ENCODE measurements at regions not wholly inside any gene's neighbourhood (a gene's known extent, or its start where the extent isn't known, plus 50 kb on each side); places are given as distances from the start of the nearest gene placed in this dataset.

DNA sequence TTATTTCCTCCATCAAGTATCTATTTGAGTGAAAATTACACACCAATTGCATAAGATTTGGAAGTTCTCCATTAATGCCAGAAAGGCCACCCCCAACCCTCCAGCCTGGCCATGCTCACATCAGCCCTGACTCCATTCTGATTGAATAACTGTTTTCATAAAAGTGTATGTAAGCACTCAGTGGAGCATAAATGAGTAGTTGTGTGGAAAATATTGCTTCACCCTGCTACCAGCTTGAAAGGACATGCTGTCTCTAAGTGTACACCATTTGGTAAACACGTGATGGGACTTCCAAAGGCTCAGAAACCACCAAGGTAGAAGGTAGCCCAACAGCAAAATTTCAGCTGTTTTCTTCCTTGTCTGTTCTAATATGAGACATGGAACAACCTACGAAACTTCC lies 393.8 kb downstream of the ZNF385D start:
- no peak for DNase-seq

DNA sequence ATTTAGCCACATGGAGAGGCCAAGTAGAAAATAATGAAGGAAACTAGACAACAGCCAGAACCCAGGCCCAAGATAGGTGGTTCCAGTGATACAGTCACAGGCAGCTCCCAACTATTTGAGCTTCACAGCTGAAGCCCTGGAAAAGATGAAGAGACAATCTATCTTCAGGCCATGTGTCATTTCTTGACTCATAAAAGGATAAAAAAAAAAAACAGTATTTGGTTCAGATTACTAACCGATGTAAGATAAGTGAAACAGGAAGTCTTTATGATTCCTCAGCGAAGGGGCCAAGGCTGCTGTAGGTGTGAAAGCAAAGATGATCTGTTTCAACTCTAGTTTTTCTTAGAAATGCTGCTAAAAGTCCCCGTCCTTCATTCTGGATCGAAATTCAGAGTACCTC lies 394.6 kb downstream of the ZNF385D start:
- DNase-seq = no peak

DNA sequence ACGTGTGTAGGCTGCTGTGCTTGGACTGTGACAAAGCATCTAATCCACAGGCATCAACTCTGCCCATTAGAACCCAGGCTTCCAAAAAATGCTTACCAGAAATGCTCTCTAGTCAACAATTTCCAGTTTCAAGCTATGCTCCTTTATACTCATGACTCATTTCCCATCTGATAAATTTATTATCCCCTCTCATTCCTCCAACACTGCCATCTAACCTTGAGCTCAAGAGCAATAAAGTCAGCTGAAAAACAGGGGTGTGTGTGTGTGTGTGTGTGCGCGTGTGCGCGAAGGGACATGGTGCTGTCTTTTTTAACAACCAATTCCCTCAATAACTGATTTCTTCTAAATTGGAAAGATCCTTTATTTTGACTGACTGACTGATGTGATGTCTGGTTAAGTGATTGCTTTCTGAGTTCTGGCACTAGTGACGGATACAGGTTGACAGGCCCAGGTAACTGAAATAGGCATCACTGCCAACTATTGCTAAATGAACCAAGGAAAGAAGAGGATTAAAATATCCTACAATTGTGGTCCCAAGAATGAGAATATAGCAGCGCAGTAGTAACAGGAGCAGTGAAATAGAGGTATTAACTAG lies 405.5 kb downstream of the ZNF385D start:
- no peak for DNase-seq

DNA sequence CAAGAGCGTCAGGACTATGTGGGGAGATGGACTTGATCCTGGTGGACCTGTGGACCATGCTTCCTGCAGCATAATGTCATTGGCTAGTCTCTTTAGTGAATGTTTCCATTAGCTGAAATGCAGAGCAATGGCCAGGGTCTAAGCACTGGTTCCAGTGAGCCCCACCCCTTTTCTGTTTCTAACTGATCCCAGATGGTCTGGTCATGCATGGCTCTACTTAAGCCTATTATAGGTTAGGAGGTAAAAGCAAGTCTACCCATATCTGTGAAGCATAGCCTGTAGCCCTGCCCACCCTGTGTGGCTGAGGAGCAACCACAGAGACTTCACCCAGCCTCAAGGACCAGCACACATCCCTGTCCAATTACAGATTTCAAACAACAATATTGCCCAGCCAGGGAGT lies 419.2 kb downstream of the ZNF385D start:
- no peak for DNase-seq

DNA sequence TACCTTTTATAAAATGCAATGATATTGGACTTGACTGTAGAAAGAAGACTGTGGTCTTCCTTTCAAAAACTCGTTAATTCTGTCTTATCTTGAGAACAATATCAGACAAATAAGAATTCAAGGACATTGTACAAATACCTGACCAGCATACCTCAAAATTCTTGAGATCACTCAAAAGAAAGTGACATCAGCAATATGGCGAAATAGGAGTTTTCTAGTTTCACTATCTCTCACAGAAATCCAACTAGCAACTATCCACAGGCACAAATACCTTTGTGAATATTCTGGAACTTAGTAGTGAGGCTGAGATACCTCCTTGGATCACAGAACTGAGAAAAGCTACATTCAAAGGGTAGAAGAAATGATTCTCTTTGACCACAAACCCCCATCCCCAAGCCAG lies 419.7 kb downstream of the ZNF385D start:
- no peak for DNase-seq

DNA sequence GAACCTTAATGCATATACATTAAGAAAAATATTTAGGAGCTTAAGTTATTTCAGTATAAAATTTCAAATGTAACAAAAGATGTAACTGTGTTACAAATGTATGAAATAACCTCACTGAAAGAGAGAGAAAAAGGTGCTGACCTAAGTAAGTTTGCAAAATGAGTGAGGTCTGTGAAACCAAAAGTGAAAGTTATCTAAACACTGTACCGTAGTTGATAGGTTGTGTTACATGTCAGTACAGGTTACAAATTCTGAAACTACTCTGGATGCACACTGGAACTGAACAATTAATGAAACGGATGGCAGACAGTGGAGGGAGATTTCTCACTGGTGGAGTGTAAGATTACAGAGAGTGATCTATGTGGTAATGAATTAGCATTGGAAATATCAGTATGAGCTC lies 420.7 kb downstream of the ZNF385D start:
- no peak for DNase-seq

DNA sequence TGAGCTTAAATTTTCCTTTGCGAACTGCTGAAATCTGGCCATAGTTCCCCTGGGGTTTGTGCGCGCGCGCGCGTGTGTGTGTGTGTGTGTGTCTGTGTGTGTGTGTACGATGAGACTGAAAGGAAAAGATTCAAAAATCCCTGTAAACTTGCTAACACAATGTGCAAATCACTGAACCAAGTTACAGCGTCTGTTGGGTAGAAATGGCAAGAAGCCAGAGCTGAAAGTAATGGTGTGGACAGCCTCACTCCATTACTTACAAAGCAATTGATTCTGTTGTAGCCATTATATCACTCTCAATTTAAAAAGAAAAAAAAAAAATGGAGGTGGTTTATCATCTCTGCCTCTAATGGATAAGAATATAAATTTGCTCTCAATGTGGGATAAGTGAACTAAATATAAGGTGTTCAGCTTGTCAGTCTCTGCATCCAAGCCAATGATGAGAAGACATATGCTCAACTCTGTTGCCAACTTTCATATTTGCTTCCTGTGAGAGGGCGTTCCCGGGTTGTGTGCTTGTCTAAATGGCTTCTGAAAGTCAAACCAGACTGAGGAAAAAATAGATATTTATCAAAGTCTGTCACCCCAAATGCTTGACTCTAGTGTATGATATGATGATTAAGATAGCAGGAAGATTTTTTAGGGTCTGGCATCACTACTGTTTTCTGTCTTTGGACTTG lies 422.2 kb downstream of the ZNF385D start:
- peak; percentile 26 for DNase-seq

DNA sequence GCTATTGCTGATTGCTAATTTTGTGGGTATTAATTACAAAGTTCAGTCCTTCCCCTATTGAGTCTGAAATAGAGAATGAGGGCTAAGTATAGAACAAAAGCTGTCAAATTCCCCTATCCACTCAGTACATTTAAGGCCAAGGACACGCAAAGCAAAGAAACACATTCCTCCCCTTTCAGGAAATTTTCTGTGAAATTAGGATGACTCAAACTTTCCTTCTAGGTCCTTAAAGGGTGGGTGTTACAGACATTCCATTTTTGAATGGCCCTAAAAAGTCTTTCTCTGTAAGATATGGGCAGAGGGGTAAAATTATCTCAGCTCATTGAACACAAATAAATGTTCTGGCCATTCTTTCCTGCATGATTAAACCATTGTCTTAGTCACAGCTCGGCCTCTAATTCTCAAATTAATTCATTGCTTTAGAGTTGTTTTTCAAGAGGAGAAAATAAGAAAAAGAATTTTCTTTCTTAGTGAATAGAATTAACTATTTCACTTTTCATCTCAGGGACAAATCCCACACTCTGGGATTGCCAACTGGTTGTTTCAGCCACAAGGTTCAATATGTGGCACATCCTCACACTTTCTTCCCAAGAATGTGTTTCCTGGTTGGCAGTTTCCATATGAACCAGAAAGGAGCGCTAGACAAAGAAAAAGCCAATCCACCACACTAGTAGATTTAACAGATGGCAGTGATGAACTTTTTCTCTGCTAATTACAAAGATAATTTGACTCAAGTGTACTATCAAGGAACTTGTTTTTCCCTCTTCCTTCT lies 424.1 kb downstream of the ZNF385D start:
- no peak for DNase-seq

DNA sequence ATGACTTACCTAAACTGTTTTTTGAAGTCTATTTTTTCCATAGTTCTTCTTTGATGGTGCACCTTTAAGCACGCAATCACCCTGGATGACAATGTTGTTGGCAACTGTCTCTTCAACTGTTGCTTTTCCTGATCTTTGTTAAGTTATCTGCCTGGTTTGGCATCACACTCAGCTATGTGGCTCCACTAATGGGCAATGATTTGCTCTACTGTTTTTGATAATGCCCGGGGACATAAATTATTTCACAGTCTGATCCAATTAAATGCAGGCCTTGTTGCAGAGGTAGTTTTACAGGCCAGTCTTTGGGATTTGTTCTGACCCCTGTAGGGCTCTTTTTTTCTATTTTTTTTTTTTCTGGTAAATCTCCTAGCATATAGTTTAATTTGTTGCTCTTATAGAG lies 436.3 kb downstream of the ZNF385D start:
- no peak for DNase-seq

DNA sequence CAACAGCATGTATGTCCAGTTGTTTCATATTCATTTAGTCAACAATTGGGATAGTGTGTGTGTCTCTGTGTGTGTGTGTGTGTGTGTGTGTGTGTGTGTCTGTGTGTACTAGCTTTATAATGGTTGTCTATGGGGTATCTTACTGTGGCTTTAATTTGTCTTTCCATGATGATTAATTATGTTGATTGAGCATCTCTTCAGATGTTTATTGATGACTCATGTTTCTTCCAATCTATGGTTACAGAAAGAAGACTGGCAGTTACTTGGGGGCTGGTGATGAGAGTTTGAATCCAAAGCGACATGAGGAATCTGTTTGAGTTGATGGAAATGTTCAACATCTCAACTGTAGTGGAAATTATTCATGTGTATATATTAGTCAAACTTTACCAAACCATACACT lies 440.1 kb downstream of the ZNF385D start:
- no peak for DNase-seq

DNA sequence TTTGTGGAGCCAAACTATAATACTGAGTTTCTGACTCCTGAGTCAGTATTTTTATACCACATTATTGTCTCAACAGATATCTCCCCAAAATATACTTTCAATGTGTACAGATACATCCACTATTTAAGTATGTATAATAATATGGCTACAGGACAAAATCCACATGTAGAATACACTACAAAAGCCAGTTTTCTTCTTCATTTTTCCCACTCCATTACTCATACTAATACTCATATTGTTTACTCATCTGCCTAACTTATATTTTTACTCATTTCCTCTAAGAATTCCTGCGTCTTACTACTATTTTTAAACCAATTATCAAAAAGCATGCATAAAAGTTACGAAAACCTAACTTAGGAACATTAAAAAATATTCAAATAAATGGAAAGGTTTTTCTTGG lies 440.8 kb downstream of the ZNF385D start:
- DNase-seq = no peak

DNA sequence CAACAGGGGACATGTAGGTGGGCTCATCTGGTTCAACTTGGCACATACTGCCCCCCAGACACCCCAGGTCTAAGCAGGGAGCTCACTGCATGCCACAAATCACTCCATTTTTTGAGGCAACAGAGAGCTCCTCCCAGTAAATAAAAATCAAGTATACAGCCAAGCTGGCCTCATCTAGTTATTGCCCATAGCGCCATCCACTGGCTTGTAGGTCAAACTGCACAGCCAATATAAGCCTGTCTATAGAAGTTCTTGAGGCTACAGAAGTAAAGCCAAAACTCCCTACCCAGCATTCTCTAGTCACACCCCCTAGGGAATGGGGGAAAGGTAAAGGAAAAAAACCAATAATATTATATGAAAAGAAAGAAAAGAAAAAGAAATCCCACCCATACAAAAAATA lies 453.7 kb downstream of the ZNF385D start:
- no peak for DNase-seq

DNA sequence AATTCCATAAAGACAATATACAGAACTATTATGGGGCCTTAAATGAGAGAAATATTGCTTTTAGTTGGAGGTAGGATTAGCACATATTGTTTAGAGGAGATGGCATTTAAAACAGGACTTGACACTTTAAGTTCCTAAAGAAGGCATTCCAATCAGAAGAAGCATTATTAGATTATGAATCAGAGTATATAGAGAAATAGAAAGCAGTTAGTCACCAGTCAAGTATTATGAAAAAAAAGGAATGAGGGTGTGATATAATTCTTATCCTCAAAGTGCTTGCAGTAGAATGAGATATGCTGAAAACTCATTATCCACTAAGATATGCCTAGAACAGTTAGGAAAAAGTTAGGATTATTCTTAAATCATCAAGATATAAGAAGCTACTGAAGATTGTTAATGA lies 456.2 kb downstream of the ZNF385D start:
- no peak for DNase-seq

DNA sequence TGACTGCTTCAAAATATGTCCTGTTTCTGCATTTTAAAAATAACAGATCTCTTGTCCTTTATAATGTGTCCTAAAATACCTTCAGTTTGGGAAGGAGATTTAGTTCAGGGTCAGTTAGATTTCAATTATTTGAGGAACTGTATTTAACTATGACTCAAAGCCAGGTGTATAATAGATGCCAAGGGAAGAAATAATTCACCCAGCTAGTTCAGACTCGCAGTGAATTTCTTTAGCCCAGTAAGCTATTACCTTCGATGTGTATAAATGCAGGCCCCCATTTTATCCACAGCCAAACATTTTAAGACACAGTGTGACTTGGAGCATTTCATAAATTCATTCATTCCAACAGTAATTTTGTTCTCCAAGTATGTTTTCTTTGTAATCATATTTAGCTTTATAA lies 458.0 kb downstream of the ZNF385D start:
- no peak for DNase-seq

DNA sequence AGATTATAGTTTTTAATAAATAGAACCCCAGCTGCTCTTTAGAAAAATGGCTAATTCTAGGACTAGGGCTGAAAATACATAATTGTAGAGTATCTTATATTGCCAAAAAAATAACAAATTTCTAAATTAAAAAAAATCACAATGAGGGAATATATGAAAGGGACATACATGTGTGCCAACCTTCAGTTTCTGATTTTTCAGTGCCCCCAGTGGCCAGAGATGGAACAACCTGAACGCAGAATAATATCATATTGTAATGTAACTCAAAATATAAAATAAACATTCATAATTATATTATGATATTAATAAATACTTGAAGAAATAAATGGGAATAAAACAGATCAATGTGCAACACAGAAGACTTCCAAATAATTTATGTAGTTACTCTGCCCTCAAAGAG lies 460.5 kb downstream of the ZNF385D start:
- no peak for DNase-seq

DNA sequence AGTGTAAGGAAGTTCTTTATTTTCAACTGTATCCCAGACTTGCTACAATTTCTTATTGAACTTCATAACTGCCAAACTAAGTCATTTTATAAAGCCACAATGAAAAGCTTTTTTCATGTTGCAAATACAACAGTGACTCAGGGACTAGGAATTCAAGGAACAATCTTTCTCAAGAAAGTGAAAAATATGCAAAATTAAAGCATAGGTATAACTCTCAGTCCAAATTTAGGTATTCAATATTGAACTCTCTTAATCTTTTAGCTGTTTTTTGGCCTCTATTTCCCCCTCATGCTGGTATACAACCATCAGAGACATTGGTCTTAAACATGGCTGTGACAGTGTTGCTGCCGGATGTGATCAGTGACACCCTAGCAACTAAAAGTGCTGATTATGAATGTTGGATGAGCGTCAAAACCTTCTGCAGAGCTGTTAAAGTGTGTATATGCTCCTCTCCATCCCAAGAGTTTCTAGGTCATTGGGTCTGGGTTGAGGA lies 476.9 kb downstream of the ZNF385D start:
- DNase-seq = no peak

DNA sequence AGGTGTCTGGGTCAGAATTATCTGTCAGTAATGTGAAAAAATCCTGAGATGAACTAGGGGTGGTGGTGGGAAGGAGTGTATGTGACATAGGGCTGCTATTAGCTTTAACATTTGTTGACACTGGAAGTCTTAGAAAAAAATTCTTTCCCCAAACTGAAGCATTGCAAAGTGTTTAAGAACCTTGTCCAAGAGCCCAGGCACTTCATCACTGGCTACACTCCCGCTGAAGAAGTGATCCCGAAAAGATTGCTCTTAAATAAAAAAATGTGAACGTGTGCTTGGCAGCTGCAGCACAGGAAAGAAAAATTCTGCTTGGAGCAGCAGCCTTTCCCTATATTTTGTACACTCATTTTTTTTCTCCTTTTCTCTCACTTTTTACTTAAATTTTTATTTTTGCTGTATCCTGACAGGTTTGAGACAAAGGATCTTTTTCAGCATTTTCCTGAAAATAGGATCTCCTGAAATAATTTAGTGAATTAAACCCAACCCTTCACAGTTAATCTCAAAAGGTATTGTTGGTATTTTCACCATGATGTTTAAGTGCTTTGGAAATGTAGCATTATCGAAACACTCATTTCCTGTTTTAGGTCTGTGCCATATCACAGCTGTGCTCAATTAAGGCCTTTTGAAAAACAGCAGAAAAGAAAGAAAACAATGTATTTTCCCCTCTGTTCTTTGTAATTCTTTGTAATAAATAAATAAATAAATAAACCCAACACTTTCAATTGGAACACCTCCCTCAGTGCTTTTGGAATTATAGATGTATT lies 477.6 kb downstream of the ZNF385D start:
- DNase-seq = no peak

DNA sequence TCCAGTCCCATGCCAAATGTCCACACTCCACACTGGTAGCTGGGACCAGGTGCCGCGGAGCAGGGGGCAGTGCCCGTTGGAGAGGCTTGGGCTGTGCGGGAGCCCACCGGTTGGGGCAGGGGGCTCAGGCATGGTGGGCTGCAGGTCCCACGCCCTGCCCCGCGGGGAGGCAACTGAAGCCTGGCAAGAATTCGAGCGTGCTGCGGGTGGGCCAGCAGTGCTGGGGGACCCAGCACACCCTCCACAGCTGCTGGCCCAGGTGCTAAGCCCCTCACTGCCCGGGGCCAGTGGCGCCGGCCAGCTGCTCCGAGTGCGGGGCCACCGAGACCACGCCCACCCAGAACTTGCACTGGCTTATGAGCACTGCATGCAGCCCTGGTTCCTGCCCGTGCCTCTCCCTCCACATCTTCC lies 479.4 kb downstream of the ZNF385D start:
- DNase-seq = no peak

DNA sequence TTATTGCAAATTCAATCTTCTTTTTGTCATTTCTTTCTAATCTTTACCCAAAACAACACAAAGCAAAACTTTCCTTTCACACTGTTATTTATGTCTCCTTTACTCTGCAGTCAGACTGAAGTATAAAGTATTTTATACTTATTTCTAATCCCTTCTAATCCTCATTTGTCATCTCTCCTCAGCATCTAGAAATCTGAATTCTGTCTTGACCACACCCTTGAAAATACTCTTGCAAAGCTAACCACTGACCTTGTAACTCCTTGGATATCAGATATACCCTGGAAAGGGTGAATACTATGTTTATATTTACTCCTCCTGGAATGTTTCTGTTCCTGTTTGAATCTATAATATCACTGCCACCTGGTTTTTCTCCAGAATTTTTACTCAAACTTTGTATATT lies 481.1 kb downstream of the ZNF385D start:
- DNase-seq = no peak

DNA sequence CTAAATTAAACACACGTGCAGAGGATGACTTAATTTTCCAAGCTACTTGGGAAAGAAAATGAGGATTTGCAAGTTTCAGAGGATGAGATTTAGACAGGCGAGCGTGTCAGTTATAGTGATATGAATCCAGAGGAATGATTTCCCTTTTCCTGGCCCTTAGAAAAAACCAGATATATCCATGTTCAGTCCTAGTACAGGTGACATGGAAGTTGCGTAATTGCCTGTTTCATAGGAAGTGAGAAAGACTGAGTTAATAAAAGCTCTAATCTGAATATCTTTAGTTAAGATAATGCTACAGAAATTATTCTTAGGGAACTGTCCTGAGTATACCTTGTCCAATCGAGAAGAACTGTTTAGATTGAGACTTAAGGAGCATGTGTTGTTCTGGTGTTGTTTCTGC lies 490.5 kb downstream of the ZNF385D start:
- DNase-seq = no peak

DNA sequence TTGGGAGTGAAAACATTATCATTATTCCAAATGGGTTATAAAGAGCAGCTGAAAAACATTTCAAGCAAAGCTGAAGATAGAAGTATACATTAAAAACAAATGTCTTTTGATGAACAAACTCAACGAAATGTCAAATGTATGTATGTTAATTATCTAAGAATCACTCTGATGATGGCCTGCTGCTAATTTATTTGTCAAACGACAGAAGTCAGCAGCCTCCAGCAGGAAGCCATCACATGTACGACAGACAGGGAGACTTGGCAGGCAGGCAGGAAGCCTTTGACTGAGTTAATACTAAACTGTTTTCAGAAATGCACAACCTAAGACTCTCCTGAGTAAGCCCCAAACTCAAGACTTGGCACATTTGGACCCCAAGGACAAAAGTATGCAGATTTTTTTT lies 491.1 kb downstream of the ZNF385D start:
- no peak for DNase-seq

DNA sequence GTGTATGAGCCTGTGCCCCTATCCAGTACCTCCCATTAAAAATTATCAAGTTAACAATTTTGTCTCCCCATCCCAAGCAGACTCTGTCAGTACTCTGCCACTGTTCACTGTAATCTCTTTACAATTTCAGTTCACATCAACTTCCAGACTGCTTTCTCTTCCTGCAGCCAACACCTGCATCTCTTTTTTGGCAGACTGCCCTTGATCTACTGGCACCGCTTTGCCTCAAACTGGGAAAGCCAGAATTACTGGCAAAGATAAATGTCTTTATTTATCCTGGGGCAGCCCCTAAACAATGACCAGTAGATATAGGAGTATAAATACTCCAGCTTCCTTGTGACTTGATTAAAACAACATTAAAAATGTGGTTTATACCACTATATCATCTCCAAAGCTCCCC lies 494.1 kb downstream of the ZNF385D start:
- DNase-seq = no peak

DNA sequence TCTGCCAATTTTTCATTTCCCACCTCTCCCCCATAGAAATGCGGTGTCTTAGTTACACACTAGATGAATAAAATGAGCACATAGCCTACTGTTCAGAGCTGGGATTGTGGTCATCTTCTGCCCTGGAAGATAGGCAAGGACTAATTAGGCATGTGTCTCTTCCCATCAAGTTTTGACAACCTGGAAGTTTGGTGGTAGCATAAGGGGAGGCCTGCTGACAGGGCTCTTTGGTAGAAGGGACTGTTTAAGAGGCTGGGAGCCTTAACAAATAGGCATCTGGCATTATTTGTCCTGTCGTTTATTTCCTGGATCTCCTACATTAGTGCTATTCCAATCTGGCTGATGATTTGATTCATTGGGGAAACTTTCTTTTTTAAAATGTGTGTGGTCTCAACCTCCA lies 512.3 kb downstream of the ZNF385D start:
- no peak for DNase-seq

DNA sequence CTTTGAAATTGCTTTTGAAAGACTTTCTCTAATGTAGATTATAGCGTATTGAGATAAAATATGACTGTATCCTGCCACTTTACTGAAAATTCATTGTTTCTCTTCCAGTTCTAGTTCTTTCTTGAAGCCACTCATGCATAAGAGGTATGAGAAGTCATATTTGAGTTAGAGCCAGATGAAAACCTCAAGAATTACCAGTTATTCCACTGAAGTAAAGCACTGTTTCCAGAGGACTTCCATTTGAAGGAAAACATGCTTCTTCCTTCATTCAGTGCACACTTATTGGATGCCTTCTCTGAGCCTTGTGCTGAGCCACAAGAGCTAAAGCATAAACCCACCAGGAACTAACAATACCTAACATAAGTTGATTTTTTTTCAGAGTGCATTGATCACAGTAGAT lies 513.4 kb downstream of the ZNF385D start:
- no peak for DNase-seq
